ENCODE measurements at regions not wholly inside any gene's neighbourhood (a gene's known extent, or its start where the extent isn't known, plus 50 kb on each side); places are given as distances from the start of the nearest gene placed in this dataset.

DNA sequence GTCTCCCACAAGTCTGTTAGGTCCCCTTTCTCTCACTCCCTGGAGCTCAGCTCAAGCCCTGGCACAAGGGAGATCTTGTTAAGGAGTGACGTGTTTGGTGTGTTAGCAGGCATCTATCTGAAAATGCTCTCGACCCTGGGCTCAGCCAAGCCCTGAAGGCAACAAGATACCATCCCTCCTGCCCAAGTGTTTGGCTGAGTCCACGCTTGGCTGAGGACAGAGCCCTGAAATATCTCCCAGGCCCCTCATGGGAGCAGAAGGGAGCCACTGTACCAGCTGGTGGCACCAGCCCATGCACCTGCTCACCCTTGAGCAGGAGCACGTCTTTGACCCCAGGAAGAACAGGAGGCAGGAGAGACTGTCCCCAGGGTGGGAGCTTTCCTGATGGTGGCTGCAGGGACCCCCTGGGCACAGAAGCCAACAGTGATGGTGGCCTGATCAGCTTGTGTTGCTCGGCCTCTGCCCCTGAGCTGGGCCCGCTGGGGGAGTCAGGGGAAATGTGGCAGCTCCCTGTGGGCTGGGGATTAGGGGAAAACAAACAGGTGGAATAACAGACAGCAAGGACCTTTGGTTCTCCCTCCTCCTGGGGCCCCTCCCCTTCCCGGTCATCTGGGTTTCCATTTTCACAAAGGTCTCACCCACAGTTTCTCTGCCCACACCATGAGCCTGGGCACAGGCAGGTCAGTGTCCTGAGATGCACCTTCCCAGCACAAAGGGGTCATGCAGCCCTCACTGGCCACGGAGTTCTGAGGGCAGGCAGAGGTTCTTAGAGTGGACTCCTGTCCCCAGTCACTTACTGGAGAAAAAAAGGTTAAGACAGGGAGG lies 91.6 kb downstream of the RHOB start:
- peaks cover 28% of the 10 kb centered on the region for H3K4me1 ChIP-seq
- 79% methylated on average over 6 of the region's 8 CpGs for WGBS (ENCODE audit: missing lambda C conversion rate)
- CTCF ChIA-PET: interaction anchor here (1.7 to 2.9 kb wide), 2 partner anchors 10 to 16 kb away, joined by 5 to 9 read pairs; no protein-coding TSS in a partner anchor
- POLR2A ChIA-PET: no interaction called here
- TF ChIP-seq EP300 (IDR thresholded peaks at IDR 0.05) (no peak), KDM1A (IDR thresholded peaks at IDR 0.05; ENCODE audit: low read depth) (no peak), POLR2AphosphoS2 (conservative IDR thresholded peaks at IDR 0.05; ENCODE audit: low read length) (no peak)
- H3K27ac ChIP-seq: peak overlapping the region; percentile 10 to 72; a peak in 1 of 6 replicates
- FAIRE-seq (no peak), ATAC-seq (no peak), DNase-seq (ENCODE audit: low read depth in 1 of 2, low spot score in 1 of 2) (no peak)
- H3K4me3 ChIP-seq: no peak overlapping the region
- peak overlapping the region; percentile 13; the same call in 1 of the 3 replicates for H3K4me2 ChIP-seq
- no peaks in the 10 kb centered on the region for H3K9me3 ChIP-seq

DNA sequence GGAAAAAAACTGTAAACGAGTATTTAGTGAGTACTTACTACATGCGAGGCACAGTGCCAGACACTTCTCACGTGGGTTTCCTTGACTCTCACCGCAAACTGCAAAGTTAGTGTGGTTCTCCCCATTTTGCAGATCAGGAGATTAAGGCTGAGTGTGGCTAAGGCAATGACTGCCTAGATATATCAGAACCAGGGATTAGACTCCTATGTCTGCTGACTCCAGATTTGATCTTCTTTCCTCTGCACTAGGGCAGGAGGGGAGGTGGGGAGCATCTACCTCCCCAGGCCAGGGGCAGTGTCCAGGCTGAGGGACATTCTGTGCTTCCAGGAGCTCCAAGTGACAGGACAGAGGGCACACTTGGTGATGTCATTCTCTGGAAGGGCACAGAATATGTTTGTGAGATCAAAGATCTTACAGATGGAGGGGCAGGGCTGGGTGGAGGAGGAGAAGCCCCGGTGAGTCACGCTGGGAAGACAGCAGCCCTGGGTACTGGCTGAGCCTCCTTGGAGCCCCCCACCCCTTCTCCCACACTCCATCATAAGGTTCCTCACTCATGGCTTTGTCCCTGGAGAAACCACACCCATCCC lies 92.4 kb downstream of the RHOB start:
- FAIRE-seq (no peak), DNase-seq (ENCODE audit: low read depth in 1 of 2, low spot score in 1 of 2) (no peak), ATAC-seq (peak in 1 of 2 experiments; percentile 8; a peak in 2 of 6 replicates)
- Histone ChIP-seq H3K27ac (peak overlapping the region; percentile 51 to 72; a peak in 4 of 6 replicates), H3K4me1 (peaks cover 28% of the 10 kb centered on the region), H3K9me3 (no peaks in the 10 kb centered on the region), H3K4me3 (no peak overlapping the region), H3K4me2 (peak overlapping the region; percentile 32; the same call in 2 of the 3 replicates)
- ChIA-PET CTCF (interaction anchor here (1.7 to 2.9 kb wide), 2 partner anchors 10 to 17 kb away, joined by 5 to 9 read pairs; no protein-coding TSS in a partner anchor), POLR2A (no interaction called here)
- TF ChIP-seq SREBF2 (IDR thresholded peaks at IDR 0.05) (no peak), ZNF302 (CRISPR knock-in tag; IDR thresholded peaks at IDR 0.05) (no peak), RFX5 (IDR thresholded peaks at IDR 0.05) (no peak), RARB (CRISPR knock-in tag; IDR thresholded peaks at IDR 0.05) (no peak), FOSB (CRISPR knock-in tag; IDR thresholded peaks at IDR 0.05) (no peak), JUN (IDR thresholded peaks at IDR 0.05) (no peak), TFCP2L1 (CRISPR knock-in tag; IDR thresholded peaks at IDR 0.05) (no peak), ZC3H11A (IDR thresholded peaks at IDR 0.05) (no peak), CHD2 (IDR thresholded peaks at IDR 0.05; ENCODE audit: low read length, partially characterized antibody) (no peak), MAFK (IDR thresholded peaks at IDR 0.05; ENCODE audit: partially characterized antibody) (no peak), KDM5A (IDR thresholded peaks at IDR 0.05) (no peak), ZSCAN20 (CRISPR knock-in tag; IDR thresholded peaks at IDR 0.05) (no peak), HOXA7 (CRISPR knock-in tag; IDR thresholded peaks at IDR 0.05) (no peak), MAZ (IDR thresholded peaks at IDR 0.05; ENCODE audit: borderline replicate concordance, low read depth, low read length) (no peak), ESRRA (IDR thresholded peaks at IDR 0.05; ENCODE audit: borderline replicate concordance, low read length) (no peak)
- TF ChIP-seq, protein P1, sequence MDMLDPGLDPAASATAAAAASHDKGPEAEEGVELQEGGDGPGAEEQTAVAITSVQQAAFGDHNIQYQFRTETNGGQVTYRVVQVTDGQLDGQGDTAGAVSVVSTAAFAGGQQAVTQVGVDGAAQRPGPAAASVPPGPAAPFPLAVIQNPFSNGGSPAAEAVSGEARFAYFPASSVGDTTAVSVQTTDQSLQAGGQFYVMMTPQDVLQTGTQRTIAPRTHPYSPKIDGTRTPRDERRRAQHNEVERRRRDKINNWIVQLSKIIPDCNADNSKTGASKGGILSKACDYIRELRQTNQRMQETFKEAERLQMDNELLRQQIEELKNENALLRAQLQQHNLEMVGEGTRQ (IDR thresholded peaks at IDR 0.05): no peak
- TF ChIP-seq, protein P2, sequence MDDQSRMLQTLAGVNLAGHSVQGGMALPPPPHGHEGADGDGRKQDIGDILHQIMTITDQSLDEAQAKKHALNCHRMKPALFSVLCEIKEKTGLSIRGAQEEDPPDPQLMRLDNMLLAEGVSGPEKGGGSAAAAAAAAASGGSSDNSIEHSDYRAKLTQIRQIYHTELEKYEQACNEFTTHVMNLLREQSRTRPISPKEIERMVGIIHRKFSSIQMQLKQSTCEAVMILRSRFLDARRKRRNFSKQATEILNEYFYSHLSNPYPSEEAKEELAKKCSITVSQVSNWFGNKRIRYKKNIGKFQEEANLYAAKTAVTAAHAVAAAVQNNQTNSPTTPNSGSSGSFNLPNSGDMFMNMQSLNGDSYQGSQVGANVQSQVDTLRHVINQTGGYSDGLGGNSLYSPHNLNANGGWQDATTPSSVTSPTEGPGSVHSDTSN (IDR thresholded peaks at IDR 0.05): no peak
- TF ChIP-seq, protein P3, sequence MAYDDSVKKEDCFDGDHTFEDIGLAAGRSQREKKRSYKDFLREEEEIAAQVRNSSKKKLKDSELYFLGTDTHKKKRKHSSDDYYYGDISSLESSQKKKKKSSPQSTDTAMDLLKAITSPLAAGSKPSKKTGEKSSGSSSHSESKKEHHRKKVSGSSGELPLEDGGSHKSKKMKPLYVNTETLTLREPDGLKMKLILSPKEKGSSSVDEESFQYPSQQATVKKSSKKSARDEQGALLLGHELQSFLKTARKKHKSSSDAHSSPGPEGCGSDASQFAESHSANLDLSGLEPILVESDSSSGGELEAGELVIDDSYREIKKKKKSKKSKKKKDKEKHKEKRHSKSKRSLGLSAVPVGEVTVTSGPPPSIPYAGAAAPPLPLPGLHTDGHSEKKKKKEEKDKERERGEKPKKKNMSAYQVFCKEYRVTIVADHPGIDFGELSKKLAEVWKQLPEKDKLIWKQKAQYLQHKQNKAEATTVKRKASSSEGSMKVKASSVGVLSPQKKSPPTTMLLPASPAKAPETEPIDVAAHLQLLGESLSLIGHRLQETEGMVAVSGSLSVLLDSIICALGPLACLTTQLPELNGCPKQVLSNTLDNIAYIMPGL (CRISPR knock-in tag; IDR thresholded peaks at IDR 0.05; ENCODE audit: borderline replicate concordance): no peak
- WGBS (ENCODE audit: missing lambda C conversion rate): 77% methylated on average over 6 of the region's 6 CpGs

Data from A549 (cell line).